K562 (cell line): ENCODE measurements at regions not wholly inside any gene's neighbourhood (a gene's known extent, or its start where the extent isn't known, plus 50 kb on each side); places are given as distances from the start of the nearest gene placed in this dataset.

Experiments used
- ATAC-seq: fragments of 200-7000 bp; cut with Tn5 transposase; 3 replicates; pipeline ENCODE4 v1.9.1; 2020; ENCODE audit warnings: moderate library complexity
- BruUV-seq: library from RNA; stranded (reverse); fragments of 400-500 nt; replicated peaks from 2 replicates; lab custom pipeline; 2021; lab: Mats Ljungman, UMichigan
- CTCF ChIA-PET: fragments of 300-600 bp; formaldehyde crosslinking; extraction: SDS; loops from one replicate; lab custom pipeline; 2021; ENCODE audit warnings: low intra/inter-chr PET ratio; lab: Yijun Ruan, JAX
- POLR2A ChIA-PET: fragments of 300-600, 350-650 bp; sonication (Branson Sonifier 250); formaldehyde crosslinking; extraction: SDS; loops from one replicate; lab custom pipeline; 2021; ENCODE audit warnings: antibody characterized with exemption, inconsistent platforms; lab: Yijun Ruan, JAX
- DNase-seq, 4 experiments: peaks; one replicate each; pipeline versions ENCODE4 v3.0.0 to v3.0.0-alpha.2; 2011 to 2018; ENCODE audit warnings: low spot score in 3 of 4, mixed read lengths in 3 of 4; ENCODE audit errors: extremely low read depth in 1 of 4
- FAIRE-seq: peaks from 2 replicates; lab custom pipeline; 2011; peaks lifted over from hg19 to GRCh38; lab: Jason Lieb, UNC
- H2AFZ ChIP-seq: 2 replicates; pipeline ENCODE4 v1.6.0; 2011; ENCODE audit warnings: low read depth, low read length, control low read depth, inconsistent platforms
- H3K27ac ChIP-seq: fragments of 200-600 bp; 3 replicates; pipeline ENCODE4 v1.8.0; 2011; ENCODE audit warnings: low read depth, mild to moderate bottlenecking, control low read depth, inconsistent platforms, low read length, moderate library complexity, mixed read lengths; ENCODE audit errors: extremely low read depth
- H3K27me3 ChIP-seq, 2 experiments: fragments of 300-600 bp in 1 of 2; 2 replicates in 1 of 2; 3 replicates in 1 of 2; pipeline versions ENCODE4 v1.6.0 to v1.8.0; 2011; ENCODE audit warnings: inconsistent platforms in 2 of 2, low read length in 2 of 2, mild to moderate bottlenecking in 1 of 2, mixed read lengths in 1 of 2, moderate library complexity in 1 of 2; ENCODE audit not compliant: control insufficient read depth in 2 of 2, insufficient read depth in 2 of 2
- H3K36me3 ChIP-seq: fragments of 300-600 bp; 3 replicates; pipeline ENCODE4 v1.8.0; 2011; ENCODE audit warnings: mild to moderate bottlenecking, low read length, inconsistent platforms; ENCODE audit not compliant: control insufficient read depth, insufficient read depth
- H3K4me1 ChIP-seq, 2 experiments: fragments of 200-600 bp in 1 of 2; replicated peaks in 1 of 2; 2 replicates in 1 of 2; 3 replicates in 1 of 2; pipeline versions ENCODE4 v1.5.1 to v1.8.0; 2011; ENCODE audit warnings: inconsistent platforms in 2 of 2, low read length in 2 of 2, mild to moderate bottlenecking in 1 of 2, mixed read lengths in 1 of 2, moderate library complexity in 1 of 2; ENCODE audit not compliant: control insufficient read depth in 2 of 2, insufficient read depth in 2 of 2
- H3K4me2 ChIP-seq: 2 replicates; pipeline ENCODE4 v1.6.1; 2011; ENCODE audit warnings: low read length, control low read depth, inconsistent platforms, mixed read lengths; ENCODE audit not compliant: insufficient read depth
- H3K4me3 ChIP-seq: fragments of 200-600 bp; sonication (generic), shearing (Covaris generic); 2 replicates; pipeline ENCODE4 v1.5.1; 2016; ENCODE audit warnings: control low read depth, inconsistent platforms
- H3K79me2 ChIP-seq: fragments of 200-600 bp; 3 replicates; pipeline ENCODE4 v1.8.0; 2011; ENCODE audit warnings: low read length, inconsistent platforms; ENCODE audit not compliant: control insufficient read depth, insufficient read depth
- H3K9ac ChIP-seq, 2 experiments: 2 replicates each; pipeline versions ENCODE4 v1.6.0 to v1.6.1; 2011; ENCODE audit warnings: low read depth in 2 of 2, low read length in 2 of 2, control low read depth in 1 of 2, inconsistent platforms in 1 of 2, mild to moderate bottlenecking in 1 of 2, mixed read lengths in 1 of 2; ENCODE audit not compliant: insufficient read depth in 1 of 2
- H3K9me1 ChIP-seq: one replicate; pipeline ENCODE4 v1.6.0; 2011; ENCODE audit warnings: inconsistent platforms, mild to moderate bottlenecking, low read length, moderate library complexity; ENCODE audit not compliant: control insufficient read depth, insufficient read depth
- H3K9me3 ChIP-seq: replicated peaks from 2 replicates; pipeline ENCODE4 v1.5.1; 2011; ENCODE audit warnings: low read depth, low read length, inconsistent platforms; ENCODE audit not compliant: control insufficient read depth, insufficient read depth
- H4K20me1 ChIP-seq: replicated peaks from 2 replicates; pipeline ENCODE4 v1.6.1; 2011; ENCODE audit warnings: low read length, inconsistent platforms, mixed read lengths; ENCODE audit not compliant: control insufficient read depth, insufficient read depth
- ASH1L ChIP-seq: fragments of 450-650 bp; IDR thresholded peaks from 2 replicates; pipeline ENCODE4 v1.6.1; 2018; ENCODE audit warnings: borderline replicate concordance, mild to moderate bottlenecking, low read depth; ENCODE audit not compliant: partially characterized antibody
- CEBPB ChIP-seq: fragments of 450-650 bp; IDR thresholded peaks from 2 replicates; pipeline ENCODE4 v1.6.1; 2016; ENCODE audit warnings: missing genetic modification characterization, missing compliant biosample characterization
- ELF2 ChIP-seq: fragments of 250-450 bp; sonication (Bioruptor Pico); IDR thresholded peaks from 2 replicates; pipeline ENCODE4 v1.5.0; 2021; ENCODE audit warnings: mild to moderate bottlenecking
- ETS2 ChIP-seq: IDR thresholded peaks from 2 replicates; pipeline ENCODE4 v1.6.1; 2016; ENCODE audit warnings: borderline replicate concordance, missing genetic modification characterization, mild to moderate bottlenecking, moderate library complexity, missing compliant biosample characterization; ENCODE audit not compliant: poor library complexity, severe bottlenecking
- HCFC1 ChIP-seq: IDR thresholded peaks from 2 replicates; pipeline ENCODE4 v1.6.1; 2012; ENCODE audit warnings: low read depth, low read length, improper control_type of control experiment
- ILF3 ChIP-seq: fragments of 450-650 bp; IDR thresholded peaks from 2 replicates; pipeline ENCODE4 v1.6.1; 2018; ENCODE audit warnings: antibody characterized with exemption, mild to moderate bottlenecking, moderate library complexity, borderline replicate concordance
- MECOM ChIP-seq: fragments of 250-450 bp; sonication (Bioruptor Pico); IDR thresholded peaks from 2 replicates; pipeline ENCODE4 v1.8.0; 2022; ENCODE audit warnings: inconsistent platforms
- SRSF7 ChIP-seq: fragments of 200-400 bp; formaldehyde crosslinking; optimal IDR thresholded peaks from 2 replicates; pipeline ENCODE3; 2017; ENCODE audit warnings: mild to moderate bottlenecking, low read depth, low read length
- TCFL5 ChIP-seq: fragments of 250-450 bp; sonication (Bioruptor Pico); conservative IDR thresholded peaks from 2 replicates; pipeline ENCODE4 v1.6.1; 2021; ENCODE audit warnings: mild to moderate bottlenecking, moderate library complexity, matching md5 sums
- ZNF174 ChIP-seq: fragments of 250-450 bp; sonication (Bioruptor Pico); IDR thresholded peaks from 2 replicates; pipeline ENCODE4 v1.4.0; 2020; ENCODE audit warnings: mild to moderate bottlenecking
- ZNF785 ChIP-seq: fragments of 250-450 bp; sonication (Bioruptor Pico); IDR thresholded peaks from 2 replicates; pipeline ENCODE4 v1.4.0; 2020; ENCODE audit warnings: mild to moderate bottlenecking
- WGBS: fragments of 100-300 bp; shearing (Covaris generic); methylation state at CpG from one replicate; pipeline ENCODE4 v1.1.6; 2016; ENCODE audit warnings: low coverage, mixed read lengths; ENCODE audit not compliant: insufficient coverage; ENCODE audit errors: missing lambda C conversion rate; 5-methylcytosine and 5-hydroxymethylcytosine counted together
- in situ Hi-C: fragments of 300-500 bp; cut with MboI; formaldehyde crosslinking; loops from 4 replicates; pipeline ENCODE4 v1.15.0; 2018; ENCODE audit warnings: inconsistent platforms, mixed read lengths
- intact Hi-C: fragments of 100-400 bp; cut with micrococcal nuclease; formaldehyde crosslinking; loops from 2 replicates; pipeline ENCODE4 v1.14.2; 2022
- TF ChIP-seq, protein P1 (sequence below): fragments of 250-450 bp; sonication (Bioruptor Pico); IDR thresholded peaks from 2 replicates; pipeline ENCODE4 v1.4.0; 2020; ENCODE audit warnings: mild to moderate bottlenecking
- TF ChIP-seq, protein P2 (sequence below): sonication (generic); formaldehyde crosslinking; IDR thresholded peaks from 2 replicates; pipeline ENCODE4 v1.8.0; 2022; ENCODE audit warnings: missing genetic modification reagents, mild to moderate bottlenecking, borderline replicate concordance

DNA sequence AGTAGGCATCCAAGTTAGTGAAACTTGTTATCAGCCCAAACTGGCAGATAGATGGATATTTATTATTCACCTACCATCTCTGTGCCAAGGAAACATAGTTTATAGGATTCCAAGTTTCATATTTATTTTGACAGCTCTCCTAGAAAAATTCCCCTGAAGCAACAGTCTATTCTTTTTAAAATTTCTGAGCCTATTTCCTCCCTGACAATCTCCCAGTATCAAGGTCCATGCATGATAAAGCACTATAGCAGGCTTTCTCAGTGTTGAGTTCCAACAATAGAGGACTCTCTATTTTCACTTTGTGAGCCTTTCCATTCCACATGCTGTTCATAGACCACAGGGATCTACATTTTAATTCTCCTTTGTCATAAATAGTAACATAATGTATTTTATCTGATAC is 312.6 kb downstream of the SLITRK6 start:
- H3K4me1 ChIP-seq = no peaks in the 10 kb centered on the region
- no peaks in the 10 kb centered on the region for H3K79me2 ChIP-seq
- FAIRE-seq = no peak

DNA sequence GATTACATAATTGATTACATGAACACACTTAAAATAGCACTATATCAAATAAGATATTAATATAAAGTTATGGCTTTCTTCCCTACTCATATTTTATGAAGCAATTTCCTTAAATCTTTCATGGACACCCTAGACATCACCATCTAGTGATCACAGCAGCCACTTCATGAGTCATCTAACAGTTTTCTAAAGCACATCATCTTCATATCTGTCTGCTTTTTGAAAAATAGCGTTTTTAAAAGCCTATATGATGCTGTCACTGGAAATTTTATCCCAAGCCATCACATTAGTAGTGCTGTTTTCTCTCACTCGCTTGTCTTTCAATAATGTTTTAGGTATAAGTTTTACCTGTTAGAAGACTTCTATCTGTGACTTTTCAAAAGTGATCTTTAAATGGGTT is 326.1 kb downstream of the SLITRK6 start:
- ChIA-PET POLR2A (no interaction called here), CTCF (no interaction called here)
- ATAC-seq (no peak), FAIRE-seq (no peak), DNase-seq (no peak)
- in situ Hi-C loops (no loop called here), intact Hi-C loops (no loop called here)
- H3K4me2 ChIP-seq = no peak overlapping the region
- no peaks in the 10 kb centered on the region for H3K4me1 ChIP-seq
- H2AFZ ChIP-seq = no peak overlapping the region
- no peak overlapping the region for H3K9ac ChIP-seq
- 0% methylated on average over 2 of the region's 2 CpGs for WGBS
- no peaks in the 10 kb centered on the region for H3K27me3 ChIP-seq
- no peak overlapping the region for H3K27ac ChIP-seq
- H3K36me3 ChIP-seq = no peaks in the 10 kb centered on the region
- H3K79me2 ChIP-seq = no peaks in the 10 kb centered on the region
- no peaks in the 10 kb centered on the region for H3K9me3 ChIP-seq
- no peaks in the 10 kb centered on the region for H4K20me1 ChIP-seq
- BruUV-seq = no TSS peak
- H3K4me3 ChIP-seq = no peak overlapping the region
- no peaks in the 10 kb centered on the region for H3K9me1 ChIP-seq
- TF ChIP-seq, protein P1, sequence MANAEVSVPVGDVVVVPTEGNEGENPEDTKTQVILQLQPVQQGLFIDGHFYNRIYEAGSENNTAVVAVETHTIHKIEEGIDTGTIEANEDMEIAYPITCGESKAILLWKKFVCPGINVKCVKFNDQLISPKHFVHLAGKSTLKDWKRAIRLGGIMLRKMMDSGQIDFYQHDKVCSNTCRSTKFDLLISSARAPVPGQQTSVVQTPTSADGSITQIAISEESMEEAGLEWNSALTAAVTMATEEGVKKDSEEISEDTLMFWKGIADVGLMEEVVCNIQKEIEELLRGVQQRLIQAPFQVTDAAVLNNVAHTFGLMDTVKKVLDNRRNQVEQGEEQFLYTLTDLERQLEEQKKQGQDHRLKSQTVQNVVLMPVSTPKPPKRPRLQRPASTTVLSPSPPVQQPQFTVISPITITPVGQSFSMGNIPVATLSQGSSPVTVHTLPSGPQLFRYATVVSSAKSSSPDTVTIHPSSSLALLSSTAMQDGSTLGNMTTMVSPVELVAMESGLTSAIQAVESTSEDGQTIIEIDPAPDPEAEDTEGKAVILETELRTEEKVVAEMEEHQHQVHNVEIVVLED (CRISPR knock-in tag) = no peak
- TF ChIP-seq, protein P2, sequence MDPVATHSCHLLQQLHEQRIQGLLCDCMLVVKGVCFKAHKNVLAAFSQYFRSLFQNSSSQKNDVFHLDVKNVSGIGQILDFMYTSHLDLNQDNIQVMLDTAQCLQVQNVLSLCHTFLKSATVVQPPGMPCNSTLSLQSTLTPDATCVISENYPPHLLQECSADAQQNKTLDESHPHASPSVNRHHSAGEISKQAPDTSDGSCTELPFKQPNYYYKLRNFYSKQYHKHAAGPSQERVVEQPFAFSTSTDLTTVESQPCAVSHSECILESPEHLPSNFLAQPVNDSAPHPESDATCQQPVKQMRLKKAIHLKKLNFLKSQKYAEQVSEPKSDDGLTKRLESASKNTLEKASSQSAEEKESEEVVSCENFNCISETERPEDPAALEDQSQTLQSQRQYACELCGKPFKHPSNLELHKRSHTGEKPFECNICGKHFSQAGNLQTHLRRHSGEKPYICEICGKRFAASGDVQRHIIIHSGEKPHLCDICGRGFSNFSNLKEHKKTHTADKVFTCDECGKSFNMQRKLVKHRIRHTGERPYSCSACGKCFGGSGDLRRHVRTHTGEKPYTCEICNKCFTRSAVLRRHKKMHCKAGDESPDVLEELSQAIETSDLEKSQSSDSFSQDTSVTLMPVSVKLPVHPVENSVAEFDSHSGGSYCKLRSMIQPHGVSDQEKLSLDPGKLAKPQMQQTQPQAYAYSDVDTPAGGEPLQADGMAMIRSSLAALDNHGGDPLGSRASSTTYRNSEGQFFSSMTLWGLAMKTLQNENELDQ (CRISPR knock-in tag) = no peak
- no peak for TF ChIP-seq ZNF785
- no peak for TF ChIP-seq ELF2 (CRISPR knock-in tag)
- TF ChIP-seq ILF3 = no peak
- TF ChIP-seq ASH1L = no peak
- no peak for TF ChIP-seq ZNF174 (CRISPR knock-in tag)
- no peak for TF ChIP-seq ETS2 (tag)
- TF ChIP-seq SRSF7 = no peak

More for the DNA sequence above, 312.6 kb downstream of the SLITRK6 start:
- Histone ChIP-seq H3K9ac (no peak overlapping the region), H3K4me2 (no peak overlapping the region), H3K9me1 (no peaks in the 10 kb centered on the region), H3K27ac (no peak overlapping the region), H4K20me1 (no peaks in the 10 kb centered on the region), H3K9me3 (no peaks in the 10 kb centered on the region), H2AFZ (no peak overlapping the region), H3K36me3 (no peaks in the 10 kb centered on the region), H3K27me3 (no peaks in the 10 kb centered on the region), H3K4me3 (no peak overlapping the region)
- intact Hi-C loops = no loop called here
- TF ChIP-seq CEBPB (tag) (no peak), MECOM (CRISPR knock-in tag) (no peak), TCFL5 (CRISPR knock-in tag) (no peak), HCFC1 (no peak)
- no peak for ATAC-seq
- DNase-seq = no peak
- ChIA-PET POLR2A (no interaction called here), CTCF (no interaction called here)
- BruUV-seq = no TSS peak
- in situ Hi-C loops = no loop called here
